IPS-15b (cell line): ENCODE measurements at regions not wholly inside any gene's neighbourhood (a gene's known extent, or its start where the extent isn't known, plus 50 kb on each side); places are given as distances from the start of the nearest gene placed in this dataset.

Experiments used
- H3K27me3 ChIP-seq: one replicate; pipeline ENCODE4 v1.6.1; 2013; ENCODE audit warnings: low read length; ENCODE audit not compliant: control insufficient read depth, insufficient read depth
- H3K36me3 ChIP-seq: one replicate; pipeline ENCODE4 v1.6.1; 2013; ENCODE audit warnings: low read length; ENCODE audit not compliant: control insufficient read depth, insufficient read depth
- H3K4me1 ChIP-seq: one replicate; pipeline ENCODE4 v1.6.1; 2013; ENCODE audit warnings: mild to moderate bottlenecking, low read length; ENCODE audit not compliant: control insufficient read depth, insufficient read depth
- H3K4me3 ChIP-seq: one replicate; pipeline ENCODE4 v1.5.1; 2013; ENCODE audit warnings: low read depth, low read length
- H3K9ac ChIP-seq: one replicate; pipeline ENCODE4 v1.6.1; 2013; ENCODE audit warnings: low read depth, mild to moderate bottlenecking, low read length
- H3K9me3 ChIP-seq: one replicate; pipeline ENCODE4 v1.6.1; 2013; ENCODE audit warnings: mild to moderate bottlenecking, low read length; ENCODE audit not compliant: control insufficient read depth, insufficient read depth

- no peak overlapping the region for H3K4me3 ChIP-seq
- no peaks in the 10 kb centered on the region for H3K36me3 ChIP-seq
- no peaks in the 10 kb centered on the region for H3K9me3 ChIP-seq
These were observed 254.1 kb upstream of the IRX4 start for GRCh38 chr5:2136728-2137333.

GRCh38 chr5:2135833-2136232 lies 253.1 kb upstream of the IRX4 start:
- H3K4me3 ChIP-seq, result no peak overlapping the region
- H3K4me1 ChIP-seq, result no peaks in the 10 kb centered on the region
- H3K36me3 ChIP-seq, result no peaks in the 10 kb centered on the region
- no peak overlapping the region for H3K9ac ChIP-seq
- H3K9me3 ChIP-seq, result no peaks in the 10 kb centered on the region
- H3K27me3 ChIP-seq, result no peaks in the 10 kb centered on the region

More at GRCh38 chr5:2136728-2137333, 254.1 kb upstream of the IRX4 start:
- Histone ChIP-seq H3K9ac (no peak overlapping the region), H3K4me1 (no peaks in the 10 kb centered on the region), H3K27me3 (no peaks in the 10 kb centered on the region)

- Histone ChIP-seq H3K4me3 (no peak overlapping the region), H3K9me3 (no peaks in the 10 kb centered on the region), H3K4me1 (no peaks in the 10 kb centered on the region), H3K9ac (no peak overlapping the region), H3K27me3 (no peaks in the 10 kb centered on the region), H3K36me3 (no peaks in the 10 kb centered on the region)
These were observed 252.6 kb upstream of the IRX4 start for GRCh38 chr5:2135354-2135753.

GRCh38 chr5:2134543-2135292 lies 252.0 kb upstream of the IRX4 start:
- Histone ChIP-seq H3K9ac (no peak overlapping the region), H3K4me3 (no peak overlapping the region), H3K9me3 (no peaks in the 10 kb centered on the region)

DNA sequence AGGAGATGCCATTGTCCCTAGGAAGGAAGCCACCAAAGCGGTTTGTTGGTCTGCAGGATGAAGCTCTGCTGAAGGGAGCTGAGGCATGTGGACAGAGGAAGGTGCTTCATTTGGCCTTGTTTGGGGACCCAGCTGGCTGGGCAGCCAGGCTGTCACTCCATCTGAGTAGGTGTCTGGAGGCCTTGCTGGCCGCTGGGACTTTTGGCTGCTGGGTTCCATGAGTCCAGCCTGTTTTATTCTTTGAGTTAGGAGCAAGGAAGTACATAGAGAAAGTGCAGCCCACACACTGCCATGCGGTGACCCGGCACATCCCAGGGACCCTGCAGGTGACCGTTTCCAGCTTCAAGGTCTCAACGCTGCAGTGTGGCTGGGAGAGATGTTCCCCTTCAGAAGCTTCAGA lies 251.2 kb upstream of the IRX4 start:
- no peaks in the 10 kb centered on the region for H3K9me3 ChIP-seq
- no peak overlapping the region for H3K4me3 ChIP-seq
- no peak overlapping the region for H3K9ac ChIP-seq
- no peaks in the 10 kb centered on the region for H3K27me3 ChIP-seq
- H3K36me3 ChIP-seq, result no peaks in the 10 kb centered on the region
- no peaks in the 10 kb centered on the region for H3K4me1 ChIP-seq

More at GRCh38 chr5:2134543-2135292, 252.0 kb upstream of the IRX4 start:
- Histone ChIP-seq H3K36me3 (no peaks in the 10 kb centered on the region), H3K4me1 (no peaks in the 10 kb centered on the region), H3K27me3 (no peaks in the 10 kb centered on the region)

GRCh38 chr5:2133080-2133479 lies 250.4 kb upstream of the IRX4 start:
- no peak overlapping the region for H3K4me3 ChIP-seq
- H3K4me1 ChIP-seq, result no peaks in the 10 kb centered on the region
- no peaks in the 10 kb centered on the region for H3K36me3 ChIP-seq
- H3K9me3 ChIP-seq, result no peaks in the 10 kb centered on the region
- no peaks in the 10 kb centered on the region for H3K27me3 ChIP-seq
- no peak overlapping the region for H3K9ac ChIP-seq

DNA sequence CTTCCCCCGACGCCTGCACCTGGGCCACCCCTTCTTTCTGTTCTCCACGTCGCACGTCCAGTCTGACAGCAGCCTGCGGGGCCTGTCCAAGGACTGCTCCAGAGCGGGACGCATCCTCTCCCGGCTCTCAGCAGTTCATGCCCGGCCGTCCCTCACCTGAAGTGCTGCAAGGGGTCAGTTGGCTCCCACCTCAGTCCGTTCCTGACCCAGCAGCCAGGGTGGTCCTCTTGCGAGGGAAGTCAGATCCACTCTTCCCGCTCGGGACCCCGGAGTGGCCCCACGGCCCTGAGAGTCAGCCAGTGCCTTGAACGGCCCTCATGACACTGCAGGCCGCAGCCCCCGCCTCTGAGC lies 249.7 kb upstream of the IRX4 start:
- Histone ChIP-seq H3K9ac (no peak overlapping the region), H3K4me1 (no peaks in the 10 kb centered on the region), H3K36me3 (no peaks in the 10 kb centered on the region), H3K4me3 (no peak overlapping the region), H3K9me3 (no peaks in the 10 kb centered on the region), H3K27me3 (no peaks in the 10 kb centered on the region)

DNA sequence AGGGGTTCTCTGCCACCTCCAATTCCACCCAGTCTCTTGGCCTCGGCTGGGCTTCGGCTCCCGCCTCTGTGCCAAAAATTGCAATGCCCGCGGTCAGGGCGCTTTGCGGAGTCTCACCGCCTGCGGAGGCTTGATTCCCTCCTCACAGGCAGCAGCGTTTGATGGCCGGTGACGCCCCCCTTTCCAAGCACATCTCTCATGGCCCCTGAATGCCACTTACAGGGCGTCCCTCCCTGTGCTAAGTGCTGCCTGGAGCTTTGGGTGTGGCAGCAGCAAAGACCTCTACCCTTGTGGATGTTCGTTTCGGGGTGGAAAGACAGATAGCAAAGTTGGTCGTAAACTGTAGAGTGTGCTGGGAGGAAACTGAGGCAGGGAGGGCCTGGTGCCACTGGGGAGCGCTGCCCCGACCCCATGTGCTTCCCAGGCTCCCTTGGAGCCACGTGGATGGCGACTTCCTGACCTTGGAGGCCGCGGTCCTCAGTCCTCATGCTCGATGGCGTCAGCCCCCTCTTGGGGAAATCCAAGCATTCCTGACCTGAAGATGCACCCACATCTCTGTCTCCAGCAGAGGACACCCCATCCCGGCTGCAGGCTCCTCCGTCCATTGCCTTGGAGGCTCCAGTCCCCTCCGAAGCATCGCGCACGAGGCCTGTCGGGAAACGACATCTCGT lies 249.2 kb upstream of the IRX4 start:
- no peak overlapping the region for H3K4me3 ChIP-seq
- H3K36me3 ChIP-seq, result no peaks in the 10 kb centered on the region
- H3K27me3 ChIP-seq, result no peaks in the 10 kb centered on the region
- no peak overlapping the region for H3K9ac ChIP-seq
- no peaks in the 10 kb centered on the region for H3K4me1 ChIP-seq
- H3K9me3 ChIP-seq, result no peaks in the 10 kb centered on the region

DNA sequence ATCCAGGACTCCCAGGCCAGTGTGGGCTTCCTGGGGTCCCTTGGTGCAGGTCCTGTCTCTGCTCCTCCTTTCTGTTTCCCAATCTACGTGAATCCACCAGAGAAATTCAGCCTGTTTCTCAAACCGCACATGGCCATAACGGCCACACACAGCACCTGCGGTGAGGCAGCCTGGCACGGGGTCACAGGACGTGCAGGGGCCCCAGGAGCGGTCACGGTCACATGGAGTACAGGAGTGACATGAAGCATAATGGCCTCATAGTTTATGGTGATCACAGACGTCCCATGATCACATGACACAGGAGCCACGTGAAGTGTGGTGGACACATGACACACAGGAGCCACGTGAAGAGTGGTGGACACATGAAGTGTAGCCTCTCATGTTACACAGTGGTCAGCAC lies 248.5 kb upstream of the IRX4 start:
- no peaks in the 10 kb centered on the region for H3K4me1 ChIP-seq
- H3K4me3 ChIP-seq, result no peak overlapping the region
- no peak overlapping the region for H3K9ac ChIP-seq
- no peaks in the 10 kb centered on the region for H3K9me3 ChIP-seq
- no peaks in the 10 kb centered on the region for H3K27me3 ChIP-seq
- no peaks in the 10 kb centered on the region for H3K36me3 ChIP-seq

- Histone ChIP-seq H3K4me3 (no peak overlapping the region), H3K4me1 (no peaks in the 10 kb centered on the region), H3K9me3 (no peaks in the 10 kb centered on the region), H3K9ac (no peak overlapping the region), H3K36me3 (no peaks in the 10 kb centered on the region), H3K27me3 (no peaks in the 10 kb centered on the region)
These were observed 247.6 kb upstream of the IRX4 start for GRCh38 chr5:2130361-2130760.

GRCh38 chr5:2129568-2130272 lies 247.0 kb upstream of the IRX4 start:
- Histone ChIP-seq H3K4me3 (no peak overlapping the region), H3K9ac (no peak overlapping the region), H3K4me1 (no peaks in the 10 kb centered on the region), H3K9me3 (no peaks in the 10 kb centered on the region), H3K36me3 (no peaks in the 10 kb centered on the region), H3K27me3 (no peaks in the 10 kb centered on the region)
